ENCODE measurements at regions not wholly inside any gene's neighbourhood (a gene's known extent, or its start where the extent isn't known, plus 50 kb on each side); places are given as distances from the start of the nearest gene placed in this dataset.

DNA sequence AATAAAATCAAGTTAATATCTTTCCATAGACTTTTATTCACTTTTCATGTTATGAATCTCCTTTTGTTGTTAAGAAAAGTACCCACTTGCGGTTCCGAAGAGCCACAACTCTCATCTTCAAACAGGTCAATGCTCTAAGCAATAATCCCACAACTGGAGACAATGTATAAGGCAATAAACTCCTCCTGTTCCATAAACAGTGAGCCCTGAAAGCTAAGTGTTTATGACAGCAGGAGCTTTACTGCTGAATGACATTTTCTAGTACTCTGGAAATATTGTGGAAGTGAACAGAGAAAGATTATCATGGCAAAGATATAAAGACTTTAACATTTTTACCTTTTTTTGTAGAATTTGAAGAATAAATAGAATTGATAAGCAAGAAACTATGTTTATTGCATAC, 213.5 kb upstream of the MBL2 start:
- H3K4me3 Mint-ChIP-seq: no peak overlapping the region
- no peaks in the 10 kb centered on the region for H3K27me3 Mint-ChIP-seq (ENCODE audit: low read depth)
- CTCF ChIA-PET: no interaction called here
- H3K36me3 Mint-ChIP-seq (ENCODE audit: low read depth): no peaks in the 10 kb centered on the region
- H3K27ac Mint-ChIP-seq: no peak overlapping the region
- H3K9me3 Mint-ChIP-seq: no peaks in the 10 kb centered on the region
- intact Hi-C loops (cut with micrococcal nuclease): no loop called here
- no peak for DNase-seq
- no peaks in the 10 kb centered on the region for H3K4me1 Mint-ChIP-seq (ENCODE audit: low read depth)

DNA sequence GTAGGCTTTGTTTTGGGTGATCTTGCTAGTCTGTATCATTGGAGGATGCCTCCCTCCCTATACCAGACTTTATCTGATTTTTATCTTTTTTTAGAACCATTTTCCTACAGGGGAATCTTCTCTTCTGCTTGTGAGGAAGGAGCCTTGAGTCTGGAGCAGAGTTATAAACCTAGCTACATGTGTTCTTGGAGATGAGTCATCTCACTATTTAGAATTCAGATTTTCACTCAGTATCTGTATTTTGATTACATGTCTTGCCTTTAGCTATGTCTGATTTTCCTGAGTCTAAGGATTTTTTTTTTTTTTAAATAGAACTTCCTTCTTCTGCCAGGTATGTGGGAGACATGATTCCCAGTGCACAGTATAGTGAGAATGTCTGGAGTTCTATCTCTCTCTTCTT, 211.6 kb upstream of the MBL2 start:
- no peaks in the 10 kb centered on the region for H3K27me3 Mint-ChIP-seq (ENCODE audit: low read depth)
- H3K4me1 Mint-ChIP-seq (ENCODE audit: low read depth): no peaks in the 10 kb centered on the region
- no peaks in the 10 kb centered on the region for H3K36me3 Mint-ChIP-seq (ENCODE audit: low read depth)
- H3K27ac Mint-ChIP-seq: no peak overlapping the region
- CTCF ChIA-PET: no interaction called here
- no peaks in the 10 kb centered on the region for H3K9me3 Mint-ChIP-seq
- intact Hi-C loops (cut with micrococcal nuclease): no loop called here
- DNase-seq: no peak
- H3K4me3 Mint-ChIP-seq: no peak overlapping the region

- Mint-ChIP-seq H3K27me3 (ENCODE audit: low read depth) (no peaks in the 10 kb centered on the region), H3K36me3 (ENCODE audit: low read depth) (no peaks in the 10 kb centered on the region), H3K4me1 (ENCODE audit: low read depth) (no peaks in the 10 kb centered on the region), H3K4me3 (no peak overlapping the region), H3K27ac (no peak overlapping the region), H3K9me3 (peaks cover 4% of the 10 kb centered on the region)
- CTCF ChIA-PET: no interaction called here
- no peak for DNase-seq
- intact Hi-C loops (cut with micrococcal nuclease): no loop called here
These were observed 206.9 kb upstream of the MBL2 start for GRCh38 chr10:52979295-52979990.

- H3K27ac Mint-ChIP-seq: no peak overlapping the region
- H3K9me3 Mint-ChIP-seq: peaks cover 4% of the 10 kb centered on the region
- no peaks in the 10 kb centered on the region for H3K36me3 Mint-ChIP-seq (ENCODE audit: low read depth)
- H3K4me1 Mint-ChIP-seq (ENCODE audit: low read depth): no peaks in the 10 kb centered on the region
- no peak for DNase-seq
- CTCF ChIA-PET: no interaction called here
- no peak overlapping the region for H3K4me3 Mint-ChIP-seq
- intact Hi-C loops (cut with micrococcal nuclease): no loop called here
- H3K27me3 Mint-ChIP-seq (ENCODE audit: low read depth): no peaks in the 10 kb centered on the region
These were observed 205.0 kb upstream of the MBL2 start for GRCh38 chr10:52977581-52977980.

GRCh38 chr10:52967806-52968795, 195.5 kb upstream of the MBL2 start:
- no peak for DNase-seq
- Mint-ChIP-seq H3K27ac (no peak overlapping the region), H3K9me3 (peaks cover 10% of the 10 kb centered on the region), H3K27me3 (ENCODE audit: low read depth) (no peaks in the 10 kb centered on the region), H3K4me3 (no peak overlapping the region), H3K36me3 (ENCODE audit: low read depth) (no peaks in the 10 kb centered on the region), H3K4me1 (ENCODE audit: low read depth) (no peaks in the 10 kb centered on the region)
- CTCF ChIA-PET: no interaction called here
- intact Hi-C loops (cut with micrococcal nuclease): no loop called here

DNA sequence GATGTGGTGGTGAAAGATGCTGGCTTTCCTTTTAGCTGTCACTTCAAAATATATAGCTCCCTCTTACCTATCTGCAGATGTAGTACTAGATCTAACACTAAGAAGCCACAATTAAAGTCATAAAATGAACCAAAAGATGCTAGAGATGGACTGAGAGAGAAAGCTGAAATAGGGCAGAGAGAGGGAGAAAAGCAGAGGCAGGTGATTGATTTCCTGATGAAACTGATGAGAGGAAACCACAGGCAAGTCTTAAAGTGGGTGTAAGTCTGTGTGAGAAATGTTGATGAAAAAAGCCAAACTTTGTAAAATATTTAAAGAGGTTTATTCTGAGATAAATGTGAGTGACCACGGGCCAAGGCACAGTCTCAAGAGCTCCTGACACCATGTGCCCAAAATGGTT, 194.3 kb upstream of the MBL2 start:
- no peak for DNase-seq
- Mint-ChIP-seq H3K4me3 (no peak overlapping the region), H3K4me1 (ENCODE audit: low read depth) (no peaks in the 10 kb centered on the region), H3K27me3 (ENCODE audit: low read depth) (no peaks in the 10 kb centered on the region), H3K36me3 (ENCODE audit: low read depth) (no peaks in the 10 kb centered on the region), H3K27ac (no peak overlapping the region), H3K9me3 (peaks cover 10% of the 10 kb centered on the region)
- intact Hi-C loops (cut with micrococcal nuclease): no loop called here
- CTCF ChIA-PET: no interaction called here

DNA sequence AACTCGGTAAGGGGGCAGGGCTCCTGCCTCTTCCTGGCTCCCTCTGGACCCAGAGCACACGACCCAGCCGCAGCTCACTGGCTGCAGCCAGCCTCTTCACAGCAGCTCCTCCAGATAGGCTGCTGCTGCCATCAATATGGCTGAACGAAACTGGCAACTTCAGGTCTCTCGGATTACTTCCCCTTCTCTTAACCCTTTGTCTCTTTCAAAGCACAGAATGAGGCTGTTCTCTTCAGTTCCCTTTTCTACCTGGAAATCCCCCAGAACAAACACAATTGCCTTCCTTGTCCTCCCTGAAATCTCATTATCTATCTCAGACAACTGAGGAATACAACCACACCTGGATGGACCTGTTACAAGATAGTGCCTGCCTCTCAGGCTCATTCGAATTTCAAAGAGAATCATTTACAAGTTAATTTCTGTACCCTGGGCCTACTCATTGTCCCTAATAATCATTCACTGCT, 193.4 kb upstream of the MBL2 start:
- no peak overlapping the region for H3K4me3 Mint-ChIP-seq
- CTCF ChIA-PET: no interaction called here
- H3K27me3 Mint-ChIP-seq (ENCODE audit: low read depth): no peaks in the 10 kb centered on the region
- no peak overlapping the region for H3K27ac Mint-ChIP-seq
- no peaks in the 10 kb centered on the region for H3K36me3 Mint-ChIP-seq (ENCODE audit: low read depth)
- no peaks in the 10 kb centered on the region for H3K4me1 Mint-ChIP-seq (ENCODE audit: low read depth)
- peaks cover 5% of the 10 kb centered on the region for H3K9me3 Mint-ChIP-seq
- DNase-seq: no peak
- intact Hi-C loops (cut with micrococcal nuclease): no loop called here

DNA sequence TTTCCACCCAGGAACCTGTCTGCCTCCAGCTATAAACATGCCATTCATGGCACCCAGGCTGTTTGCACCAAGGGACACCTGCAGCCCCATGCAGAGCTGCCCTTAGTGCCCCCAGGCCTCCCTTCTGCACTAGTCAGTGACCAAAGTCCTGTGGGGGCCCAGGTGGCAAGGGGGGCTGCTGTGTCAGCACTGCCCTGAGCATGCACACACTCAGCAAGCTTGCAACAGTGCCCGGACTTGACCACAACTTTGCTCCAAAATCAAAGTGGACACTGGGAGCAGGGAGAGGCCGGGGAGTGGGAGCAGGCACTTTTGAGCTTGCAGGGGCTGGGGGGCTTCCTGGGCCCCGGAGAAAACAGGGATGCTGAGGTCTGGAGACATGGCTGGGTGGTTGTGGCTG, 192.9 kb upstream of the MBL2 start:
- Mint-ChIP-seq H3K27me3 (ENCODE audit: low read depth) (no peaks in the 10 kb centered on the region), H3K4me1 (ENCODE audit: low read depth) (no peaks in the 10 kb centered on the region), H3K9me3 (peaks cover 5% of the 10 kb centered on the region), H3K4me3 (no peak overlapping the region), H3K27ac (no peak overlapping the region), H3K36me3 (ENCODE audit: low read depth) (no peaks in the 10 kb centered on the region)
- DNase-seq: no peak
- CTCF ChIA-PET: no interaction called here
- intact Hi-C loops (cut with micrococcal nuclease): no loop called here

GRCh38 chr10:52961323-52961722, 188.7 kb upstream of the MBL2 start:
- Mint-ChIP-seq H3K4me1 (ENCODE audit: low read depth) (no peaks in the 10 kb centered on the region), H3K9me3 (no peaks in the 10 kb centered on the region), H3K27me3 (ENCODE audit: low read depth) (no peaks in the 10 kb centered on the region), H3K36me3 (ENCODE audit: low read depth) (no peaks in the 10 kb centered on the region), H3K4me3 (no peak overlapping the region), H3K27ac (no peak overlapping the region)
- CTCF ChIA-PET: no interaction called here
- intact Hi-C loops (cut with micrococcal nuclease): no loop called here
- no peak for DNase-seq

GRCh38 chr10:52959810-52960209, 187.2 kb upstream of the MBL2 start:
- CTCF ChIA-PET: no interaction called here
- Mint-ChIP-seq H3K4me1 (ENCODE audit: low read depth) (no peaks in the 10 kb centered on the region), H3K27ac (no peak overlapping the region), H3K36me3 (ENCODE audit: low read depth) (no peaks in the 10 kb centered on the region), H3K4me3 (no peak overlapping the region), H3K9me3 (peaks cover 1% of the 10 kb centered on the region), H3K27me3 (ENCODE audit: low read depth) (no peaks in the 10 kb centered on the region)
- intact Hi-C loops (cut with micrococcal nuclease): no loop called here
- no peak for DNase-seq

DNA sequence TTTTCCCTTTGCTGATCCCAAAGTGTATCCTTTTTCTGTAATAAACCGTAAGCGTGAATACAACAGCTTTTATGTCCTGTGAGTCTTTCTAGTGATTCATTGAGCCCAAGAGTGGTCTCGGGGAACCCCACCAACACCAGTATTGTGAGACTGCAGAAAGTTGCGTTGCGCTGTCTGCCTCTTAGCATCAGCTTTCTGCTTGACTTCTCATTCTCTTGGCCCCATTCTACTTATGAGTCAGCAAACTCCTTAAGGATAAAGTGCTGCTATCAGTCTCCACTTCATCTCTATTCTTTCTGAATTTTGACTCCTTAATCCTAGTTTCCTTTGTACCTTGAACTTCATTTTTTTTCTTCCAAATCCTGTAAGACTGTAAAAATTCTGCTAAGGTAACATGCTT, 184.3 kb upstream of the MBL2 start:
- H3K4me3 Mint-ChIP-seq: no peak overlapping the region
- CTCF ChIA-PET: interaction anchor here (0.6 kb wide), 1 partner anchor 659 kb away, joined by 3 read pairs; no protein-coding TSS in a partner anchor

DNA sequence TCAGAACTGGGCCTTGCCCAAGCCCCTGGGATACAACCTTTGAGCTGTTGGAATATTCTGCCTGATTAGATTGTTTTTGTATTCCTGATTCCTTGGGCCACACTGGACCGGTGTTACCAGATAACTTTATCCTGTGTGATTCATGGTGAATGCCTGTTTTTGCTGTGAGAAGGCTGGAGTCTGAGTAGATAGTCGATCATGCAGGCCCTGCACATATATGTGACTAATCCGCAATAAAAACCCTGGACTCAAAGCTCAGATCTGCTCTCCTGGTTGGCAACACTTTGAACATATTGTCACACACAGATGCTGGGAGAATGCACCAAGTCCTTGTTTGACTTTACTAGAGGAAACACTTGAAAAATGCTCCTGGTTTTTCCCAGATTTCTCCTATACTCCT, 183.9 kb upstream of the MBL2 start:
- no peak for DNase-seq
- peaks cover 1% of the 10 kb centered on the region for H3K9me3 Mint-ChIP-seq
- CTCF ChIA-PET: no interaction called here

More for the DNA sequence above, 184.3 kb upstream of the MBL2 start:
- Mint-ChIP-seq H3K4me1 (ENCODE audit: low read depth) (no peaks in the 10 kb centered on the region), H3K27ac (no peak overlapping the region), H3K36me3 (ENCODE audit: low read depth) (no peaks in the 10 kb centered on the region), H3K27me3 (ENCODE audit: low read depth) (no peaks in the 10 kb centered on the region), H3K9me3 (peaks cover 1% of the 10 kb centered on the region)
- DNase-seq: no peak
- intact Hi-C loops (cut with micrococcal nuclease): no loop called here

DNA sequence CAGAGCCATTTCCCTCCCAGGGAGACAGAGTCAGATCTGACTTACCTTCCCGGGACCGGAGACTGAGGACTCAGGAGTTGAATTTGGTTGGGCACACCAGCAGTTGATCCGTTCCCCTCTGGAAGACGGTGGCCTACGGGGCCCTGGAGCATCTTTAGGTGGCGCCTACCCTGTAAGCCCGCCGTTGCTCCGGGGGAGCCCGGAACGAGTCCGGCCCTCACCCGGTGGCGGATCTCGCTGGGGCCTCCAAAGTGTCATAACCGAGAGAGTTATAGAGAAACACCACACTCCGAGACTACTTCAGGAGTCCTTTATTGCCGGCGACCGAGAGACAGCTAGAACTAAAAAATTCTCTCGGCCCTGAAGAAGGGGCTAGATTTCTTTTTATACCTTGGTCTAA, 182.8 kb upstream of the MBL2 start:
- no peaks in the 10 kb centered on the region for H3K36me3 Mint-ChIP-seq (ENCODE audit: low read depth)
- no peaks in the 10 kb centered on the region for H3K27me3 Mint-ChIP-seq (ENCODE audit: low read depth)
- H3K4me3 Mint-ChIP-seq: no peak overlapping the region
- DNase-seq: no peak
- H3K27ac Mint-ChIP-seq: no peak overlapping the region
- H3K9me3 Mint-ChIP-seq: peaks cover 1% of the 10 kb centered on the region
- no peaks in the 10 kb centered on the region for H3K4me1 Mint-ChIP-seq (ENCODE audit: low read depth)
- CTCF ChIA-PET: interaction anchor here (0.7 kb wide), 1 partner anchor 10 kb away, joined by 3 read pairs; no protein-coding TSS in a partner anchor
- intact Hi-C loops (cut with micrococcal nuclease): no loop called here

More for the DNA sequence above, 183.9 kb upstream of the MBL2 start:
- Mint-ChIP-seq H3K36me3 (ENCODE audit: low read depth) (no peaks in the 10 kb centered on the region), H3K27me3 (ENCODE audit: low read depth) (no peaks in the 10 kb centered on the region), H3K4me1 (ENCODE audit: low read depth) (no peaks in the 10 kb centered on the region), H3K4me3 (no peak overlapping the region), H3K27ac (no peak overlapping the region)
- intact Hi-C loops (cut with micrococcal nuclease): no loop called here

Measured in activated naive CD4-positive, alpha-beta T cell treated with anti-CD3 and anti-CD28 coated beads for 36 hours (primary cell).